Gastrocnemius medialis (tissue), 4 donors: ENCODE measurements at regions not wholly inside any gene's neighbourhood (a gene's known extent, or its start where the extent isn't known, plus 50 kb on each side); places are given as distances from the start of the nearest gene placed in this dataset.

Experiments used
- ATAC-seq, 2 donors: fragments of 150-250 bp; one replicate each; pipeline ENCODE4 v1.9.1; 2016
- DNase-seq, 2 donors: peaks; one replicate each; pipeline ENCODE4 v3.0.0-alpha.2; 2019
- H3K27ac ChIP-seq, 4 donors: fragments of 200-600 bp; sonication (generic); 1 replicate in 1 of 4; 2 replicates in 3 of 4; pipeline ENCODE4 v1.5.1; 2016 to 2018; ENCODE audit warnings: mild to moderate bottlenecking in 2 of 4, moderate library complexity in 1 of 4
- H3K27me3 ChIP-seq, 3 donors: fragments of 200-600 bp; sonication (generic) in 2 of 3; 1 replicate in 1 of 3; 2 replicates in 2 of 3; pipeline versions ENCODE4 v1.5.1 to v1.6.0; 2016 to 2019; ENCODE audit warnings: mild to moderate bottlenecking in 1 of 3, moderate library complexity in 1 of 3
- H3K36me3 ChIP-seq, 2 donors: fragments of 200-600 bp; sonication (generic) in 1 of 2; one replicate each; pipeline ENCODE4 v1.5.1; 2017 to 2018
- H3K4me1 ChIP-seq, 2 donors: fragments of 200-600 bp; sonication (generic) in 1 of 2; one replicate each; pipeline ENCODE4 v1.5.1; 2016 to 2017; ENCODE audit warnings: mild to moderate bottlenecking in 2 of 2
- H3K4me3 ChIP-seq, 4 donors: fragments of 200-600 bp; sonication (generic) in 3 of 4; 1 replicate in 1 of 4; 2 replicates in 3 of 4; pipeline ENCODE4 v1.5.1; 2016 to 2019; ENCODE audit warnings: mild to moderate bottlenecking in 2 of 4
- H3K9me3 ChIP-seq, 3 donors: fragments of 200-600 bp; sonication (generic) in 2 of 3; 1 replicate in 1 of 3; 2 replicates in 2 of 3; pipeline ENCODE4 v1.5.1; 2016 to 2019
- POLR2A ChIP-seq, 2 donors: fragments of 450-650 bp; IDR thresholded peaks; one replicate each; pipeline ENCODE4 v1.6.1; 2017; ENCODE audit warnings: antibody characterized with exemption in 2 of 2, mild to moderate bottlenecking in 2 of 2, moderate library complexity in 2 of 2
- in situ Hi-C, 4 donors: fragments of 200-750 bp; cut with MboI; loops; one replicate each; pipeline versions ENCODE4 v1.15.0 to v1.8.0; 2017; ENCODE audit warnings: low sequenced_read_pairs in 4 of 4
- intact Hi-C: fragments of 100-400 bp; cut with DNase I; formaldehyde crosslinking; loops from one replicate; pipeline ENCODE4 v1.15.1; 2023; ENCODE audit warnings: low total_unique reads
- TF ChIP-seq, protein P1 (sequence below), 5 experiments: fragments of 450-650 bp in 3 of 5; fragments of 200-600 bp in 2 of 5; sonication (generic) in 2 of 5; IDR thresholded peaks in 4 of 5; conservative IDR thresholded peaks in 1 of 5; 1 replicate in 4 of 5; 2 replicates in 1 of 5; pipeline ENCODE4 v1.5.1; 2016 to 2019; ENCODE audit warnings: antibody characterized with exemption in 5 of 5, mild to moderate bottlenecking in 3 of 5, moderate library complexity in 3 of 5

DNA sequence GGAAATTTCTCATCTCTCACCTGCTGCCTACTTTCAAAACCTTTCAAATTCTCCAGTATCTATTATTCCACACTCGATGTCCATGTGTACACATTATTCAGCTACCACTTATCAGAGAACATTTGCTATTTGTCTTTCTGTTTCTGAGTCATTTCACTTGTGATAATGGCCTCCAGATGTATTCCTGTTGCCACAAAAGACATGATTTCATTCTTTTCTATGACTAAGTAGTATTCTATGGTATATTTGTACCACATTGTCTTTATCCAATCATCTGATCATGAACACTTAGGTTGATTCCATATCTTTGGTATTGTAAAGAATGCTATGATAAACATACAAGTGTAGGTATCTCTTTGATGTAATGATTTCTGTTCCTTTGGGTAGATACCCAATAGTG, 310.1 kb upstream of the SPOCK3 start:
- ATAC-seq (no peak), DNase-seq (no peak)
- intact Hi-C loops (no loop called here), in situ Hi-C loops (no loop called here)
- Histone ChIP-seq H3K27ac (no peak overlapping the region), H3K9me3 (no peaks in the 10 kb centered on the region), H3K4me3 (no peak overlapping the region), H3K27me3 (no peaks in the 10 kb centered on the region), H3K36me3 (no peaks in the 10 kb centered on the region), H3K4me1 (no peaks in the 10 kb centered on the region)
- TF ChIP-seq POLR2A (IDR thresholded peaks at IDR 0.05): no peak
- TF ChIP-seq, protein P1, sequence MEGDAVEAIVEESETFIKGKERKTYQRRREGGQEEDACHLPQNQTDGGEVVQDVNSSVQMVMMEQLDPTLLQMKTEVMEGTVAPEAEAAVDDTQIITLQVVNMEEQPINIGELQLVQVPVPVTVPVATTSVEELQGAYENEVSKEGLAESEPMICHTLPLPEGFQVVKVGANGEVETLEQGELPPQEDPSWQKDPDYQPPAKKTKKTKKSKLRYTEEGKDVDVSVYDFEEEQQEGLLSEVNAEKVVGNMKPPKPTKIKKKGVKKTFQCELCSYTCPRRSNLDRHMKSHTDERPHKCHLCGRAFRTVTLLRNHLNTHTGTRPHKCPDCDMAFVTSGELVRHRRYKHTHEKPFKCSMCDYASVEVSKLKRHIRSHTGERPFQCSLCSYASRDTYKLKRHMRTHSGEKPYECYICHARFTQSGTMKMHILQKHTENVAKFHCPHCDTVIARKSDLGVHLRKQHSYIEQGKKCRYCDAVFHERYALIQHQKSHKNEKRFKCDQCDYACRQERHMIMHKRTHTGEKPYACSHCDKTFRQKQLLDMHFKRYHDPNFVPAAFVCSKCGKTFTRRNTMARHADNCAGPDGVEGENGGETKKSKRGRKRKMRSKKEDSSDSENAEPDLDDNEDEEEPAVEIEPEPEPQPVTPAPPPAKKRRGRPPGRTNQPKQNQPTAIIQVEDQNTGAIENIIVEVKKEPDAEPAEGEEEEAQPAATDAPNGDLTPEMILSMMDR (IDR thresholded peaks at IDR 0.05 in 4 of 5, conservative IDR thresholded peaks at IDR 0.05 in 1 of 5): no peak

GRCh38 chr4:167550021-167550420, 315.7 kb upstream of the SPOCK3 start:
- ATAC-seq (no peak), DNase-seq (no peak)
- in situ Hi-C loops (no loop called here), intact Hi-C loops (no loop called here)
- no peak for TF ChIP-seq POLR2A (IDR thresholded peaks at IDR 0.05)
- TF ChIP-seq, protein P1 (IDR thresholded peaks at IDR 0.05 in 4 of 5, conservative IDR thresholded peaks at IDR 0.05 in 1 of 5): no peak
- H3K4me3 ChIP-seq: no peak overlapping the region
- no peak overlapping the region for H3K27ac ChIP-seq
- H3K36me3 ChIP-seq: no peaks in the 10 kb centered on the region
- H3K4me1 ChIP-seq: no peaks in the 10 kb centered on the region
- H3K9me3 ChIP-seq: no peaks in the 10 kb centered on the region
- H3K27me3 ChIP-seq: no peaks in the 10 kb centered on the region

DNA sequence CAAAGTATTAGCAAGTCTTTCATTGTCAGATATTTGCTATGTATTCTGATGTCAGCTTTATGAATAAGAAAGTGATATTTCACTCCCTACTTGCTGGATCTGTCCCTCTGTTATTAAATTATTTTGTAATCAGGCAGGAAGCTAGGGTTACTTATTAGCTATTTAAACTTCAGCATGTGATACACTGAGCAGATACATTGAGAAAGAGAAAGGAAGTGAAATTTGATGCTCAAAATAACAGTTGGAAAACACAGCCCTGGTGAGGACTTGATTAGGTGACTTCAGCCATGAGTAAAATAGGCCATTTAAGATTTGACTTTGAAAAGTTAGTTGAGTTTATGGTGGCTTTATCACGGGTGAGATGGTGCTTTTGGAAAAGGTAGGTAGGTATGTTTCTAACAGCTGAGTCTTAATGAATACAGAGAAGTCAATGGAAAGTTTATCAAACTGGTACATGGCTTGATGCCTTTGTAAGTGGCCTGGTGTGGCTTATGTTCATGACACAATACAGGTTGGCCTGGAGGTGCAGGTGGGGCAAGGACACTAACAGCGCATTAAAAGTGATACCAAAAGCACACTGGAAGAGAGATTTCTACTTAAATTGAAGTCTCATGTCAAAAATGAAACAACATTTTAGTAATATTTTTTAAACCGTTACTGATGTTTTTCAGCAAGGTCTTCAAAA, 321.2 kb upstream of the SPOCK3 start:
- no peaks in the 10 kb centered on the region for H3K27me3 ChIP-seq
- intact Hi-C loops: no loop called here
- H3K4me1 ChIP-seq: no peaks in the 10 kb centered on the region
- ATAC-seq: no peak
- H3K9me3 ChIP-seq: peaks cover 0 to 3% (median 0%) of the 10 kb centered on the region in 3 donors
- DNase-seq: no peak
- H3K27ac ChIP-seq: no peak overlapping the region
- H3K36me3 ChIP-seq: no peaks in the 10 kb centered on the region
- in situ Hi-C loops: no loop called here
- TF ChIP-seq POLR2A (IDR thresholded peaks at IDR 0.05): no peak
- TF ChIP-seq, protein P1 (IDR thresholded peaks at IDR 0.05 in 4 of 5, conservative IDR thresholded peaks at IDR 0.05 in 1 of 5): no peak
- no peak overlapping the region for H3K4me3 ChIP-seq

DNA sequence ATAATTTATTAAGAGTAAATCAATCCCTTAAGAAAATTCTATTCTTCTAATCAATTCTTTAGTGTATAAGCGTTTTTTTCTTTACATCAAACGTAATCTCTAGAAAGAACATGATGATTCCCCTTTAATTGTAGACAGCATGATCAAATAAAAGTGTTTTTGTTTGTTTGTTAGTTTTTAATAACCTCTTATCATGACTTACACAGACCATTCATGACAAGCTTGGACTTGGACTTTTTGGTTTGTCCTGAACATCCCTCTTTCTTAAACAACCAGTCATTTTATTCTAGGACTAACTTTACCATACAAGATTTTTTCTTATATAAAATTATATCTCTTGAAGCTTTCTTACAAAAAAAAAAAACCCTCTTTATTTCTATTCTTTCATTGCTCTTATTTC, 344.6 kb upstream of the SPOCK3 start:
- TF ChIP-seq, protein P1 (IDR thresholded peaks at IDR 0.05 in 4 of 5, conservative IDR thresholded peaks at IDR 0.05 in 1 of 5): no peak
- no peak for TF ChIP-seq POLR2A (IDR thresholded peaks at IDR 0.05)
- Histone ChIP-seq H3K27me3 (no peaks in the 10 kb centered on the region), H3K4me1 (no peaks in the 10 kb centered on the region), H3K9me3 (no peaks in the 10 kb centered on the region), H3K36me3 (no peaks in the 10 kb centered on the region), H3K4me3 (no peak overlapping the region), H3K27ac (no peak overlapping the region)
- ATAC-seq (no peak), DNase-seq (no peak)
- intact Hi-C loops: no loop called here
- in situ Hi-C loops: no loop called here
